ENCODE measurements at regions not wholly inside any gene's neighbourhood (a gene's known extent, or its start where the extent isn't known, plus 50 kb on each side); places are given as distances from the start of the nearest gene placed in this dataset.
A peak's percentile ranks its signal among the peaks of the same experiment; 100 is the strongest.
"Not testable (repeated sequence)": the region's sequence is repeated elsewhere in the genome, so short reads cannot be mapped to it uniquely, and the experiment has no call there.

DNA sequence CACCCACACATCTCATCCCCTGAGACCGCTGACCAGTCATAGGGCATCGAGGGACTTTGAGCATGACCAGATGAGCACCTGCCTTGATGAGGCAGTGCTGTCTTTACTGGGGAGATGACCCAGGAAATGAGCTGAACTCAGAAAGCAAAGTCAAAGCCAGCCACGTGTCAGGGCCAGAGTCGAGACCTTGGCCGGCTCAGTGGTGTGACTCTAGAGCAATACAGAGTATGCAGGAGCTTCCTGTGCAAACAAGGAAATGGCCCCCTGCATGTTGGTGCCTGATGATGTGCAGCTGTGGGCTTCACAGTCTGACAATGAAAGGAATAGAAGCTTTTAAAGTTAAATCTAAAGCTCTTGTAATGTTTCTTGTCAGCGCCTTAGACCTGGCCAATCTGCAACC, 332.9 kb downstream of the PCNX1 start:
- DNase-seq (ENCODE audit: low read depth), result no peak

- no peak for DNase-seq (ENCODE audit: low read depth)
Measured at GRCh38 chr14:71240866-71241520, 333.7 kb downstream of the PCNX1 start.

- peak; percentile 37 for DNase-seq (ENCODE audit: low read depth)
Measured at GRCh38 chr14:71242237-71242748, 335.0 kb downstream of the PCNX1 start.

DNA sequence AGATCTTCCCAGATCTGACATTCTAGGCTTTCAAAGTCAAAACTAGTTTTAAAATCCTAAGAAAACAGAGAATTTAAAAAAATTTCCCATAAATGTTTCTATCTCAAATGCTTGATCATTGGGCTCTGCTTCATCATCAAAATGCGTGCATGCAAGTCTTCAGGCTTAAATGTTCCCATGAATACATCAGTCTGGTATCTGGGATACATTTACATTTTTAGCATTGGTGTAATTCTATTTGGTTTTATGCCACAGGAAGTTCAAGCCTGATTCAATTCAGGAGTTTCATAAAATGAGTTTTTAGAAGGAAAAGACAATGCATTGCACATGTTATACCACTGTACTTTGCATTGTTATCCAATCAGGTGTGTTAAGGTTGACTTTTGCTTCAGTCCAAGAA, 336.4 kb downstream of the PCNX1 start:
- no peak for DNase-seq (ENCODE audit: low read depth)

GRCh38 chr14:71244341-71244740, 337.1 kb downstream of the PCNX1 start:
- DNase-seq (ENCODE audit: low read depth), result no peak

DNA sequence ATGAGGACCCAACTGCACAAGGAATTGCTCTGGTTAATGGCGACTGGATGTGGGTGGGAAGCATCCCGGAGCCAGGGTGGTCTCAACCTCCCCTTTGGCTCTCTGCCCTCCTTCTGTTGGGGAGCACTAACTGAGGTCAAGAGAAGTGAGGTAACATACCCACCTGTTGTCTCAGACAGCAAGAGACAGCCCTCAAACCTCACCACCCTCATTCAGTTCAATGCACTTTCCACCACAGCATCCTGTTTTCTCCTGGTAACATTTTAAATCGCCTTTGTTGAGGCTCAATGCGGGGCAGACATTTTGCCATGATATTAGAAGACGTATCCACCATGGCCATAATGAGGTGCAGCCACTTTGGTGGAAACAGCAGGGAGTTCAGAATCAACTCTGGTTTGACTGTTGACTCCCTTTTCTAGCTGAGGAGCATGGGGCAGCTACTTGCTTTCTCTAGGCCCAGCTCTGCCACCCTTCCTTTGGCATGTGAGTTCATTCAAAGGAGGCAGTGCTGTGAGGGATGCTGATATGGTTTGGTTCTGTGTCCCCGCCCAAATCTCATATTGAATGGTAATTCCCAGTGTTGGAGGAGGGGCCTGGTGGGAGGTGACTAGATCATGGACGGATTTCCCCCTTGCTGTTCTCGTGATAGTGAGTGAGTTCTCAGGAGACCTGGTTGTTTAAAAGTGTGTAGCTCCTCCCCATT, 338.6 kb downstream of the PCNX1 start:
- no peak for DNase-seq (ENCODE audit: low read depth)

- no peak for DNase-seq (ENCODE audit: low read depth)
Measured at GRCh38 chr14:71246539-71246938, 339.3 kb downstream of the PCNX1 start.

- DNase-seq (ENCODE audit: low read depth), result no peak
Measured at GRCh38 chr14:71247106-71247505, 339.8 kb downstream of the PCNX1 start.

GRCh38 chr14:71248194-71248593, 340.9 kb downstream of the PCNX1 start:
- DNase-seq (ENCODE audit: low read depth), result no peak

- no peak for DNase-seq (ENCODE audit: low read depth)
Measured at GRCh38 chr14:71250347-71250746, 343.1 kb downstream of the PCNX1 start.

- no peak for DNase-seq (ENCODE audit: low read depth)
Measured at GRCh38 chr14:71250791-71251190, 343.5 kb downstream of the PCNX1 start.

GRCh38 chr14:71254091-71254719, 346.9 kb downstream of the PCNX1 start:
- DNase-seq (ENCODE audit: low read depth), result not testable (repeated sequence)

DNA sequence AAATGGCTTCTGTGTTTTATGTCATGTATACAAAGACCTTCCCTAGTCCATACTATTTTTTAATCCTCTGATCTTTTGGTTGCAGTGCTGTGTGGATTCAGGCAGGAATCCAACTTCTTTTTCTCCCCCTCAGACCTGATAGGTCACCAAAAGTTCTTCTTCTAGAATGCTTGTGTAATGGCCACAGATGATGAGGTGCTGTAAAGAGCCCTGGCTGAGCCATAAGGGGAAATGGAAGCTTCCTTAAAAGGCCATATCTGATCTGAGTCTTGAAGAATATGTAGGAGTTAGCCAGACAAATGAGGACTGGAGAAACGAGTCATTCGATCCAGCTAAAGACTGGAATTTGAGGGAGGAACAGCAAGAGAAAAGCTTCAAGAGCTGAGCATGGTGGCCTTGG, 353.9 kb downstream of the PCNX1 start:
- no peak for DNase-seq (ENCODE audit: low read depth)

GRCh38 chr14:71262441-71262840, 355.2 kb downstream of the PCNX1 start:
- no peak for DNase-seq (ENCODE audit: low read depth)

DNA sequence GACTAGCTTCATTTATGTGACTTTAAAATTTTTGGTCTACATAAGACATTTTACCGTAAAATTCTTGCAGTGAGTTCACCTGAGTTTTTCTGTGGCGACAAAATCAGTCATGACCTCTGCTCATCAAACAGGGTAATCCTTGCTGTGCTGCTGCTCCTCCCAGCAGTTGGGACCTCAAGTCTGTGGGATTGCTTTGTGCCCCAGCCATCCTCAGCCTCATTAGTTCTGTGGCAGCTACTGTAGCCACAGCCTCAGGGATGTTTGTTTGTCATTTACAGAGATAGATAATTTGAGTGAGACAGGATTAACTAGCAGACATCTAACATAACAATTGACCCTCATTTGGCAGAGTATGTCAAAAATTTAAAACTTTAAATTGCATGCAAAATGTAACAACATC, 357.0 kb downstream of the PCNX1 start:
- no peak for DNase-seq (ENCODE audit: low read depth)

DNA sequence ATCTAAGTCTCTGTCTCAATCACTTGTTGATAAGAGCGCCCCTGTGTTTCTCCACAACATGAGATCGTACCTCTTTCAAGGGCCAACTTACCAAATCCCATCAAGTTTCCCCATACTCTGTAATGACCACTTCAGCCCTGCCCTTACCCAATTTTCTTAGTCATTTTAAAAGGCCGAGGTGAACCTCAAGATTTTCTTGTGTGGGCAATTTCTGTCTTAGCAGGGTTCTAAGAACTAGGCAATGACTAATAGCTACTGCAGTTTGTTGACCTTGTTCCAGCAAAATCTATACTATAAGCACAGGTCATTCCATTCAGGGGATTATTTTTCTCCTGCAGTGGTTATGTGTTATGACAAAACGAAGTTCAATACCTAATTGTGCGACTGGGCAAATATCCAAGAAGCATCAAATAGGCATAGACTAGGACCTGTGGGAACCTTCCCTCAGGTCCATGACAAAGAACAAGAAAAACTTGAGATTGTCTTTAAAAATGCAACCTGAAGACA, 359.8 kb downstream of the PCNX1 start:
- DNase-seq (ENCODE audit: low read depth), result no peak

GRCh38 chr14:71267691-71268090, 360.4 kb downstream of the PCNX1 start:
- DNase-seq (ENCODE audit: low read depth), result no peak

DNA sequence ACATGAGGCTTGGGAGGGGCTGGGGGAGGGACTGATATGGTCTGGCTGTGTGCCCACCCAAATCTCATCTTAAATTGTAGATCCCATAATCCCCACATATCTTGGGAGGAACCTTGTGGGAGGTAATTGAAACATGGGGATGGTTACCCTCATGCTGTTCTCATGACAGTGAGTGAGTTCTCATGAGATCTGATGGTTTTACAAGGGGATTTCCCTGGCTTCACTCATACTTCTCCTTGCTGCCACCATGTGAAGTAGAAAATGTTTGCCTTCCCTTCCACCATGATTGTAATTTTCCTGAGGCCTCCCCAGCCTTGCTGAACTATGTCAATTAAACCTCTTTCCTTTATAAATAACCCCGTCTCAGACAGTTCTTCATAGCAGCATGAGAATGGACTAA, 362.9 kb downstream of the PCNX1 start:
- DNase-seq (ENCODE audit: low read depth), result no peak

GRCh38 chr14:71271166-71271945, 364.1 kb downstream of the PCNX1 start:
- no peak for DNase-seq (ENCODE audit: low read depth)

GRCh38 chr14:71273366-71273765, 366.1 kb downstream of the PCNX1 start:
- DNase-seq (ENCODE audit: low read depth), result no peak

DNA sequence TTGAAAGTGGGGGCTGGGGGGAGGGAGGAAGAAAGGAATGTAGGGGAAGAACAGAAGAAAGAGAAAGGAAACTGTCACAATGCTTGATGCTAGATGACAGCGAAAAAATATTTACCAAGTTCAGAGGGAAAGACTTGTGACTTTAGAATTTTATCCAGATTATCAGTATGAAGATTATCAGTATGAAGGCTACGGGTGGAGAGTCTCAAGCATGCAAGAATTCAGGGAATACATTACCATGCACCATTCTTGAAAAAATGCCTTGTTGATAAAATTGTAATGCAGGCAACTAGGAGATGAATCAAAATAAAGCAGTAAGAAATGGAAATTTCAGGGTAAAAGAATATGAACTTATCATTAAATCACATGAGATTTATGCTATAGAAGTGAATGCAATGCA, 376.8 kb downstream of the PCNX1 start:
- DNase-seq (ENCODE audit: low read depth), result no peak

DNA sequence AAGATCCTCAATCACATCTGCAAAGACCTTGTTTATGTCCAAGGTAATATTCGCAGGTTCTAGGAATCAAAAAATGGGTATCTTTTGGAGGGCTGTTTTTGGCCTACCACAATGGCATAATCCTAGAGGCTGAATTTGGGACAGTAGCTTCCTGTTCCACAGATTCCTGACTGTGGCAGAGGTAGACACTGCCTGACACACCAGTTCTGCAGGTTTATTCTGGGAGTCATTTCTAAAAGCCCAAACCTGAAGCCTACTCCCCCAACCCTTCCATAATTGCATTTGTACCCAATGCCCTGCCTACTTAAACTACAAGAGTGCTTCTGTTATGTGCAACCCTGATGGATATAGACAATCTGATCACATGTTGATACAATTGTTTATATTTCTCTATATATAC, 378.9 kb downstream of the PCNX1 start:
- DNase-seq (ENCODE audit: low read depth), result no peak
